WTC11 (cell line): ENCODE measurements at regions not wholly inside any gene's neighbourhood (a gene's known extent, or its start where the extent isn't known, plus 50 kb on each side); places are given as distances from the start of the nearest gene placed in this dataset.
"Not testable (repeated sequence)": the region's sequence is repeated elsewhere in the genome, so short reads cannot be mapped to it uniquely, and the experiment has no call there.

Experiments
- ATF3 ChIP-seq: sonication (generic); formaldehyde crosslinking; conservative IDR thresholded peaks from 2 replicates; pipeline ENCODE4 v1.8.1; 2022; ENCODE audit warnings: mild to moderate bottlenecking, missing genetic modification reagents
- E2F1 ChIP-seq: sonication (generic); formaldehyde crosslinking; IDR thresholded peaks from 2 replicates; pipeline ENCODE4 v1.8.0; 2022; ENCODE audit warnings: mild to moderate bottlenecking, missing genetic modification reagents
- FOXP1 ChIP-seq: sonication (generic); formaldehyde crosslinking; IDR thresholded peaks from 2 replicates; pipeline ENCODE4 v1.8.0; 2022; ENCODE audit warnings: missing genetic modification reagents, mild to moderate bottlenecking, moderate library complexity, borderline replicate concordance
- FOXP4 ChIP-seq: sonication (generic); formaldehyde crosslinking; IDR thresholded peaks from 2 replicates; pipeline ENCODE4 v1.8.0; 2022; ENCODE audit warnings: mild to moderate bottlenecking, missing genetic modification reagents
- RELA ChIP-seq: sonication (generic); formaldehyde crosslinking; IDR thresholded peaks from 2 replicates; pipeline ENCODE4 v1.8.1; 2022; ENCODE audit warnings: missing genetic modification reagents, mild to moderate bottlenecking, borderline replicate concordance
- SP1 ChIP-seq: sonication (generic); formaldehyde crosslinking; conservative IDR thresholded peaks from 2 replicates; pipeline ENCODE4 v1.8.1; 2022; ENCODE audit warnings: missing genetic modification reagents
- STAT6 ChIP-seq: sonication (generic); formaldehyde crosslinking; conservative IDR thresholded peaks from 2 replicates; pipeline ENCODE4 v1.8.1; 2023; ENCODE audit warnings: mild to moderate bottlenecking, low read depth, missing genetic modification reagents, moderate library complexity
- TEAD1 ChIP-seq: sonication (generic); formaldehyde crosslinking; IDR thresholded peaks from 2 replicates; pipeline ENCODE4 v1.8.0; 2022; ENCODE audit warnings: mild to moderate bottlenecking, missing genetic modification reagents
- USF2 ChIP-seq: sonication (generic); formaldehyde crosslinking; IDR thresholded peaks from 2 replicates; pipeline ENCODE4 v1.8.1; 2023; ENCODE audit warnings: mild to moderate bottlenecking, missing genetic modification reagents, moderate library complexity
- ZNF138 ChIP-seq: sonication (generic); formaldehyde crosslinking; conservative IDR thresholded peaks from 2 replicates; pipeline ENCODE4 v1.8.1; 2022; ENCODE audit warnings: mild to moderate bottlenecking, moderate library complexity, missing genetic modification reagents
- ZNF263 ChIP-seq: sonication (generic); formaldehyde crosslinking; IDR thresholded peaks from 2 replicates; pipeline ENCODE4 v1.8.1; 2022; ENCODE audit warnings: low read depth, mild to moderate bottlenecking, moderate library complexity, missing genetic modification reagents
- ZNF396 ChIP-seq: fragments of 250-450 bp; sonication (Bioruptor Pico); IDR thresholded peaks from 2 replicates; pipeline ENCODE4 v1.8.0; 2021; ENCODE audit warnings: mild to moderate bottlenecking, moderate library complexity, borderline replicate concordance
- TF ChIP-seq, protein P1 (sequence below): fragments of 200-600 bp; IDR thresholded peaks from 2 replicates; pipeline ENCODE4 v1.8.0; 2022; ENCODE audit warnings: antibody characterized with exemption

DNA sequence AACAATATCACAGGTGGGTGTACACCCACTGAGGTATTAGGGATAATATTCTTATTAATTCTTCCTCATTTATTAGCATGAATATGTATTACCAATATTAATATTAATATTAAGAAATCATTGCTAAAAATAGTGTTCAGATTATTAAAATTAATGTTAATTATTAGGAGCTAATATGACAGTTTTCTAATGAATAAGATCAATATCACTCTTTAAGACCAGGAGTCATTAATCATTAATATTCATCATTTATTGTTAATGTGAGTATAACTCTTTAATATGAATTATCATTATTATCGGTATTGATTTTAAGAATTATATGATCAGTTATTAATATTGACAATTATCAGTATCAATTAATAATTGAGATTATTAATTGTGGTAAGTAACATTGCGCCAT is 62.5 kb downstream of the DEFB131A start:
- TF ChIP-seq FOXP4 (CRISPR knock-in tag); RELA (CRISPR knock-in tag); USF2 (CRISPR knock-in tag); E2F1; ZNF138 (CRISPR knock-in tag); SP1 (CRISPR knock-in tag); FOXP1; TEAD1; ZNF263 (CRISPR knock-in tag); ATF3; ZNF396 (CRISPR knock-in tag); STAT6 (CRISPR knock-in tag): not testable (repeated sequence)
- TF ChIP-seq, protein P1, sequence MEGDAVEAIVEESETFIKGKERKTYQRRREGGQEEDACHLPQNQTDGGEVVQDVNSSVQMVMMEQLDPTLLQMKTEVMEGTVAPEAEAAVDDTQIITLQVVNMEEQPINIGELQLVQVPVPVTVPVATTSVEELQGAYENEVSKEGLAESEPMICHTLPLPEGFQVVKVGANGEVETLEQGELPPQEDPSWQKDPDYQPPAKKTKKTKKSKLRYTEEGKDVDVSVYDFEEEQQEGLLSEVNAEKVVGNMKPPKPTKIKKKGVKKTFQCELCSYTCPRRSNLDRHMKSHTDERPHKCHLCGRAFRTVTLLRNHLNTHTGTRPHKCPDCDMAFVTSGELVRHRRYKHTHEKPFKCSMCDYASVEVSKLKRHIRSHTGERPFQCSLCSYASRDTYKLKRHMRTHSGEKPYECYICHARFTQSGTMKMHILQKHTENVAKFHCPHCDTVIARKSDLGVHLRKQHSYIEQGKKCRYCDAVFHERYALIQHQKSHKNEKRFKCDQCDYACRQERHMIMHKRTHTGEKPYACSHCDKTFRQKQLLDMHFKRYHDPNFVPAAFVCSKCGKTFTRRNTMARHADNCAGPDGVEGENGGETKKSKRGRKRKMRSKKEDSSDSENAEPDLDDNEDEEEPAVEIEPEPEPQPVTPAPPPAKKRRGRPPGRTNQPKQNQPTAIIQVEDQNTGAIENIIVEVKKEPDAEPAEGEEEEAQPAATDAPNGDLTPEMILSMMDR, result not testable (repeated sequence)
